ENCODE measurements at regions not wholly inside any gene's neighbourhood (a gene's known extent, or its start where the extent isn't known, plus 50 kb on each side); places are given as distances from the start of the nearest gene placed in this dataset.

- no peak overlapping the region for H3K4me3 ChIP-seq (ENCODE audit: insufficient read depth, low read length, poor library complexity, severe bottlenecking)
- no peaks in the 10 kb centered on the region for H3K27me3 ChIP-seq (ENCODE audit: low read length)
- no peak overlapping the region for H3K27ac ChIP-seq (ENCODE audit: low read depth, low read length)
- no peaks in the 10 kb centered on the region for H3K79me2 ChIP-seq (ENCODE audit: insufficient read depth, low read length)
- H3K36me3 ChIP-seq (ENCODE audit: low read length), result no peaks in the 10 kb centered on the region
- H4K20me1 ChIP-seq (ENCODE audit: low read depth, low read length), result no peaks in the 10 kb centered on the region
- no peaks in the 10 kb centered on the region for H3F3A ChIP-seq (ENCODE audit: insufficient read depth)
- no peak overlapping the region for H2AFZ ChIP-seq (ENCODE audit: low read depth, low read length, severe bottlenecking)
- H3K9me3 ChIP-seq (ENCODE audit: insufficient read depth, low read length), result no peaks in the 10 kb centered on the region
- no peaks in the 10 kb centered on the region for H3K9me2 ChIP-seq (replicated peaks; ENCODE audit: insufficient read depth, low read length)
- no peak overlapping the region for H3K4me2 ChIP-seq (ENCODE audit: low read depth, low read length, poor library complexity, severe bottlenecking)
- TF ChIP-seq CTCF (IDR thresholded peaks at IDR 0.05; ENCODE audit: insufficient read depth, low read length, poor library complexity, severe bottlenecking), result no peak
- TF ChIP-seq EZH2phosphoT487 (conservative IDR thresholded peaks at IDR 0.05; ENCODE audit: low read length), result no peak
- no peak overlapping the region for H3K9ac ChIP-seq (ENCODE audit: low read length)
Measured at GRCh38 chr13:65623148-65623547, 1607.0 kb downstream of the PCDH9 start.

GRCh38 chr13:65615506-65615905 lies 1614.6 kb downstream of the PCDH9 start:
- Histone ChIP-seq H3K4me2 (ENCODE audit: low read depth, low read length, poor library complexity, severe bottlenecking) (no peak overlapping the region), H4K20me1 (ENCODE audit: low read depth, low read length) (no peaks in the 10 kb centered on the region), H3K9me2 (replicated peaks; ENCODE audit: insufficient read depth, low read length) (no peaks in the 10 kb centered on the region), H3K27me3 (ENCODE audit: low read length) (no peaks in the 10 kb centered on the region), H3F3A (ENCODE audit: insufficient read depth) (no peaks in the 10 kb centered on the region), H3K9ac (ENCODE audit: low read length) (no peak overlapping the region), H3K36me3 (ENCODE audit: low read length) (no peaks in the 10 kb centered on the region), H3K79me2 (ENCODE audit: insufficient read depth, low read length) (no peaks in the 10 kb centered on the region), H3K4me3 (ENCODE audit: insufficient read depth, low read length, poor library complexity, severe bottlenecking) (no peak overlapping the region), H2AFZ (ENCODE audit: low read depth, low read length, severe bottlenecking) (no peak overlapping the region), H3K27ac (ENCODE audit: low read depth, low read length) (no peak overlapping the region), H3K9me3 (ENCODE audit: insufficient read depth, low read length) (no peaks in the 10 kb centered on the region; the same call in 1 of the 2 replicates)
- TF ChIP-seq CTCF (IDR thresholded peaks at IDR 0.05; ENCODE audit: insufficient read depth, low read length, poor library complexity, severe bottlenecking), result no peak
- no peak for TF ChIP-seq EZH2phosphoT487 (conservative IDR thresholded peaks at IDR 0.05; ENCODE audit: low read length)

GRCh38 chr13:65613004-65613403 lies 1617.1 kb downstream of the PCDH9 start:
- Histone ChIP-seq H3K9ac (ENCODE audit: low read length) (no peak overlapping the region), H3K27me3 (ENCODE audit: low read length) (no peaks in the 10 kb centered on the region), H3F3A (ENCODE audit: insufficient read depth) (no peaks in the 10 kb centered on the region), H3K9me2 (replicated peaks; ENCODE audit: insufficient read depth, low read length) (no peaks in the 10 kb centered on the region), H2AFZ (ENCODE audit: low read depth, low read length, severe bottlenecking) (peak overlapping the region; percentile 66), H3K4me2 (ENCODE audit: low read depth, low read length, poor library complexity, severe bottlenecking) (no peak overlapping the region), H4K20me1 (ENCODE audit: low read depth, low read length) (no peaks in the 10 kb centered on the region), H3K9me3 (ENCODE audit: insufficient read depth, low read length) (no peaks in the 10 kb centered on the region; the same call in 1 of the 2 replicates), H3K4me3 (ENCODE audit: insufficient read depth, low read length, poor library complexity, severe bottlenecking) (no peak overlapping the region), H3K36me3 (ENCODE audit: low read length) (no peaks in the 10 kb centered on the region), H3K27ac (ENCODE audit: low read depth, low read length) (no peak overlapping the region), H3K79me2 (ENCODE audit: insufficient read depth, low read length) (no peaks in the 10 kb centered on the region)
- no peak for TF ChIP-seq EZH2phosphoT487 (conservative IDR thresholded peaks at IDR 0.05; ENCODE audit: low read length)
- TF ChIP-seq CTCF (IDR thresholded peaks at IDR 0.05; ENCODE audit: insufficient read depth, low read length, poor library complexity, severe bottlenecking), result no peak

All from SU-DHL-6 (cell line).